PC-3 (cell line): ENCODE measurements at regions not wholly inside any gene's neighbourhood (a gene's known extent, or its start where the extent isn't known, plus 50 kb on each side); places are given as distances from the start of the nearest gene placed in this dataset.

Experiments used
- ATAC-seq: fragments of 200-7000 bp; cut with Tn5 transposase; 2 replicates; pipeline ENCODE4 v1.9.1; 2020; ENCODE audit warnings: mild to moderate bottlenecking, moderate library complexity
- BruUV-seq: library from RNA; stranded (reverse); fragments of 400-500 nt; replicated peaks from 2 replicates; lab custom pipeline; 2021; lab: Mats Ljungman, UMichigan
- CTCF ChIA-PET: fragments of 300-600 bp; sonication (Branson Sonifier 250); formaldehyde crosslinking; loops from one replicate; lab custom pipeline; 2022; ENCODE audit warnings: antibody characterized with exemption; lab: Charles Lee
- POLR2A ChIA-PET: fragments of 300-600 bp; sonication (Branson Sonifier 250); formaldehyde crosslinking; loops from one replicate; lab custom pipeline; 2022; ENCODE audit warnings: antibody characterized with exemption; ENCODE audit not compliant: unreplicated experiment; lab: Charles Lee
- DNase-seq: peaks from one replicate; pipeline ENCODE4 v3.0.0-alpha.2; 2015
- H2AFZ ChIP-seq: fragments of 300-600 bp; sonication (generic); 2 replicates; pipeline ENCODE4 v1.6.0; 2016; ENCODE audit warnings: antibody characterized with exemption, low read length
- H3F3A ChIP-seq: fragments of 300-600 bp; sonication (generic); one replicate; pipeline ENCODE4 v1.6.0; 2017; ENCODE audit warnings: antibody characterized with exemption, low read length, control low read depth, mild to moderate bottlenecking; ENCODE audit not compliant: unreplicated experiment
- H3K27ac ChIP-seq: fragments of 300-600 bp; sonication (generic); 2 replicates; pipeline ENCODE4 v1.5.1; 2016; ENCODE audit warnings: mild to moderate bottlenecking, low read length
- H3K27me3 ChIP-seq: fragments of 300-600 bp; sonication (generic); 2 replicates; pipeline ENCODE4 v1.6.1; 2016; ENCODE audit warnings: low read length, mixed read lengths
- H3K36me3 ChIP-seq: fragments of 300-600 bp; sonication (generic); 2 replicates; pipeline ENCODE4 v1.6.1; 2016; ENCODE audit warnings: low read depth, mixed run types, low read length, mixed read lengths
- H3K4me1 ChIP-seq: fragments of 300-600 bp; sonication (generic); 2 replicates; pipeline ENCODE4 v1.5.1; 2016; ENCODE audit warnings: low read length; ENCODE audit not compliant: insufficient read depth
- H3K4me2 ChIP-seq: fragments of 300-600 bp; sonication (generic); 2 replicates; pipeline ENCODE4 v1.6.0; 2016; ENCODE audit warnings: low read length
- H3K4me3 ChIP-seq: fragments of 300-600 bp; sonication (generic); 2 replicates; pipeline ENCODE4 v1.5.1; 2016; ENCODE audit warnings: mild to moderate bottlenecking, low read length, mixed read lengths
- H3K79me2 ChIP-seq: fragments of 300-600 bp; sonication (generic); 2 replicates; pipeline ENCODE4 v1.6.1; 2017; ENCODE audit warnings: low read length, mixed read lengths
- H3K9ac ChIP-seq: fragments of 300-600 bp; sonication (generic); 2 replicates; pipeline ENCODE4 v1.6.0; 2016; ENCODE audit warnings: mild to moderate bottlenecking, low read length
- H3K9me2 ChIP-seq: fragments of 300-600 bp; sonication (generic); replicated peaks from 2 replicates; pipeline ENCODE4 v1.6.1; 2016; ENCODE audit warnings: mixed run types, low read length, mixed read lengths
- H3K9me3 ChIP-seq: fragments of 300-600 bp; sonication (generic); 2 replicates; pipeline ENCODE4 v1.6.1; 2016; ENCODE audit warnings: low read length, mixed read lengths
- H4K20me1 ChIP-seq: fragments of 300-600 bp; sonication (generic); 2 replicates; pipeline ENCODE4 v1.6.1; 2016; ENCODE audit warnings: low read length, mixed read lengths
- CTCF ChIP-seq: fragments of 300-600 bp; sonication (generic); conservative IDR thresholded peaks from 2 replicates; pipeline ENCODE4 v1.5.1; 2017; ENCODE audit warnings: antibody characterized with exemption, low read depth, mild to moderate bottlenecking, low read length
- EZH2 ChIP-seq: fragments of 300-600 bp; sonication (generic); IDR thresholded peaks from one replicate; pipeline ENCODE4 v1.6.1; 2017; ENCODE audit warnings: antibody characterized with exemption, mild to moderate bottlenecking, low read length; ENCODE audit not compliant: unreplicated experiment
- EZH2phosphoT487 ChIP-seq: fragments of 300-600 bp; sonication (generic); IDR thresholded peaks from 2 replicates; pipeline ENCODE4 v1.6.1; 2018; ENCODE audit warnings: mild to moderate bottlenecking, antibody characterized with exemption, low read length, borderline replicate concordance
- intact Hi-C: fragments of 100-400 bp; cut with micrococcal nuclease; formaldehyde crosslinking; loops from 2 replicates; pipeline ENCODE4 v1.9.0; 2023

- no peaks in the 10 kb centered on the region for H3K27me3 ChIP-seq
- TF ChIP-seq CTCF (no peak), EZH2 (no peak), EZH2phosphoT487 (no peak)
- no peaks in the 10 kb centered on the region for H3K9me2 ChIP-seq
- H3K36me3 ChIP-seq = no peaks in the 10 kb centered on the region
- H3K4me2 ChIP-seq = no peak overlapping the region
- no peaks in the 10 kb centered on the region for H3F3A ChIP-seq
- H3K4me1 ChIP-seq = no peaks in the 10 kb centered on the region
- ChIA-PET CTCF (no interaction called here), POLR2A (no interaction called here)
- no TSS peak for BruUV-seq
- H2AFZ ChIP-seq = no peak overlapping the region
- intact Hi-C loops = no loop called here
- H3K9ac ChIP-seq = no peak overlapping the region
- no peak overlapping the region for H3K4me3 ChIP-seq
- ATAC-seq (no peak), DNase-seq (no peak)
- no peaks in the 10 kb centered on the region for H3K79me2 ChIP-seq
- no peaks in the 10 kb centered on the region for H3K9me3 ChIP-seq
- no peak overlapping the region for H3K27ac ChIP-seq
- H4K20me1 ChIP-seq = no peaks in the 10 kb centered on the region
Observed at GRCh38 chr5:110032376-110032775, 342.6 kb downstream of the MAN2A1 start.

GRCh38 chr5:110034056-110034600 lies 344.4 kb downstream of the MAN2A1 start:
- intact Hi-C loops = no loop called here
- TF ChIP-seq EZH2 (no peak), CTCF (no peak), EZH2phosphoT487 (no peak)
- CTCF ChIA-PET = interaction anchor here (0.6 kb wide), 1 partner anchor 133 kb away, joined by 3 read pairs; no protein-coding TSS in a partner anchor
- Histone ChIP-seq H3K27me3 (no peaks in the 10 kb centered on the region), H3K4me3 (no peak overlapping the region), H3K27ac (no peak overlapping the region), H3K9me3 (no peaks in the 10 kb centered on the region), H4K20me1 (no peaks in the 10 kb centered on the region), H3K9me2 (no peaks in the 10 kb centered on the region), H3K9ac (no peak overlapping the region), H3K4me2 (no peak overlapping the region), H3K79me2 (no peaks in the 10 kb centered on the region), H2AFZ (no peak overlapping the region), H3K36me3 (no peaks in the 10 kb centered on the region), H3K4me1 (no peaks in the 10 kb centered on the region), H3F3A (no peaks in the 10 kb centered on the region)
- ATAC-seq (no peak), DNase-seq (no peak)
- POLR2A ChIA-PET = no interaction called here
- no TSS peak for BruUV-seq

GRCh38 chr5:110038297-110038997 lies 348.7 kb downstream of the MAN2A1 start:
- Histone ChIP-seq H3K79me2 (no peaks in the 10 kb centered on the region), H3K36me3 (no peaks in the 10 kb centered on the region), H3K9me3 (no peaks in the 10 kb centered on the region), H3K9me2 (no peaks in the 10 kb centered on the region), H3K27ac (no peak overlapping the region), H2AFZ (no peak overlapping the region), H4K20me1 (no peaks in the 10 kb centered on the region), H3K27me3 (no peaks in the 10 kb centered on the region), H3K4me1 (no peaks in the 10 kb centered on the region), H3F3A (no peaks in the 10 kb centered on the region), H3K9ac (no peak overlapping the region), H3K4me3 (no peak overlapping the region), H3K4me2 (no peak overlapping the region)
- ATAC-seq (no peak), DNase-seq (no peak)
- CTCF ChIA-PET = no interaction called here
- TF ChIP-seq EZH2phosphoT487 (no peak), CTCF (no peak), EZH2 (no peak)
- intact Hi-C loops = no loop called here
- POLR2A ChIA-PET = no interaction called here
- BruUV-seq = no TSS peak
